HG02763 (cell line): ENCODE measurements at regions not wholly inside any gene's neighbourhood (a gene's known extent, or its start where the extent isn't known, plus 50 kb on each side); places are given as distances from the start of the nearest gene placed in this dataset.

Source experiments
- ATAC-seq: cut with Tn5 transposase; IDR thresholded peaks from one replicate; pipeline ENCODE4 v1.9.1; 2021; ENCODE audit warnings: mild to moderate bottlenecking, moderate library complexity; ENCODE audit not compliant: unreplicated experiment

DNA sequence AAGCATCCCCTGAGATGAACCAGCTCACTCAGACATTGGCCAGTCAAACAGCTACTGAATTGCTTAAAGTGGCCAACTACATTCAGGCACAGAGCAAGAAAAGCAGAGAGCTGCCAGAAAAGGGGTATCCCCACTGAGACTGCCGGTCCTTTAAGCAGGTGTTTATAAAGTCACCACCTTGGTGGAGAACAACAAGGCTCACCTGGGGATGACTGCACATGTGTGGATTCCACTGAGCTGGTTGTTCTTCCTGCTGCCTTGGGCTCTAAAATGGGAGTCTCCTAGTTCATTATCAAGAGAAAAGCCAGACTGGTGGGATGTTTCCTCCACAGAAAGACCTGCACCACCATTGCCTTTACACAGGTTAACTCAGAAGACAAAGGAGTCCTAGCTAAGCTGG is 51.8 kb upstream of the IPO5 start:
- ATAC-seq, result no peak
